ENCODE measurements at regions not wholly inside any gene's neighbourhood (a gene's known extent, or its start where the extent isn't known, plus 50 kb on each side); places are given as distances from the start of the nearest gene placed in this dataset.

DNA sequence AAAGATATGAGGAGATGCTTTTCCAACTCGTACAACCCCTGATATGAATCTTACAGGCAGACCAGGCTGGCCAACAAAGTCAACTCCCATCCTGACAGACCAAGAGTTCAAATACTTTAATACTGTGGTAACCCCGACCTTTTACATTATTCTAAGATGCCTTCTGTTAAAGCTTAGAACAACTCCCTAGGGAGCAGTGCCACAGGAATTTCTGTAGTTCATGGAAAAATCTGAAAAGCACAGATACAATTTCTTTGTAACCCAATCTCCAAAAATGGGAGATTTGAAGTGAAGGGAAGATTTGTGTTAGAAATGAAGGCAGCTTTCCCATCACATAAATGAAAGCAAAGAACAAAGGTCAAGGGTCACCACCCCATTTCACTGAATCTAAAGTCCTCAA is 151.3 kb upstream of the BEND6 start:
- TF ChIP-seq, protein P1, sequence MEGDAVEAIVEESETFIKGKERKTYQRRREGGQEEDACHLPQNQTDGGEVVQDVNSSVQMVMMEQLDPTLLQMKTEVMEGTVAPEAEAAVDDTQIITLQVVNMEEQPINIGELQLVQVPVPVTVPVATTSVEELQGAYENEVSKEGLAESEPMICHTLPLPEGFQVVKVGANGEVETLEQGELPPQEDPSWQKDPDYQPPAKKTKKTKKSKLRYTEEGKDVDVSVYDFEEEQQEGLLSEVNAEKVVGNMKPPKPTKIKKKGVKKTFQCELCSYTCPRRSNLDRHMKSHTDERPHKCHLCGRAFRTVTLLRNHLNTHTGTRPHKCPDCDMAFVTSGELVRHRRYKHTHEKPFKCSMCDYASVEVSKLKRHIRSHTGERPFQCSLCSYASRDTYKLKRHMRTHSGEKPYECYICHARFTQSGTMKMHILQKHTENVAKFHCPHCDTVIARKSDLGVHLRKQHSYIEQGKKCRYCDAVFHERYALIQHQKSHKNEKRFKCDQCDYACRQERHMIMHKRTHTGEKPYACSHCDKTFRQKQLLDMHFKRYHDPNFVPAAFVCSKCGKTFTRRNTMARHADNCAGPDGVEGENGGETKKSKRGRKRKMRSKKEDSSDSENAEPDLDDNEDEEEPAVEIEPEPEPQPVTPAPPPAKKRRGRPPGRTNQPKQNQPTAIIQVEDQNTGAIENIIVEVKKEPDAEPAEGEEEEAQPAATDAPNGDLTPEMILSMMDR (conservative IDR thresholded peaks at IDR 0.05; ENCODE audit: low read depth, low read length), result no peak
- no peak for TF ChIP-seq EZH2 (IDR thresholded peaks at IDR 0.05; ENCODE audit: borderline replicate concordance, low read depth, low read length, poor library complexity, severe bottlenecking)
